ENCODE measurements at regions not wholly inside any gene's neighbourhood (a gene's known extent, or its start where the extent isn't known, plus 50 kb on each side); places are given as distances from the start of the nearest gene placed in this dataset.

DNA sequence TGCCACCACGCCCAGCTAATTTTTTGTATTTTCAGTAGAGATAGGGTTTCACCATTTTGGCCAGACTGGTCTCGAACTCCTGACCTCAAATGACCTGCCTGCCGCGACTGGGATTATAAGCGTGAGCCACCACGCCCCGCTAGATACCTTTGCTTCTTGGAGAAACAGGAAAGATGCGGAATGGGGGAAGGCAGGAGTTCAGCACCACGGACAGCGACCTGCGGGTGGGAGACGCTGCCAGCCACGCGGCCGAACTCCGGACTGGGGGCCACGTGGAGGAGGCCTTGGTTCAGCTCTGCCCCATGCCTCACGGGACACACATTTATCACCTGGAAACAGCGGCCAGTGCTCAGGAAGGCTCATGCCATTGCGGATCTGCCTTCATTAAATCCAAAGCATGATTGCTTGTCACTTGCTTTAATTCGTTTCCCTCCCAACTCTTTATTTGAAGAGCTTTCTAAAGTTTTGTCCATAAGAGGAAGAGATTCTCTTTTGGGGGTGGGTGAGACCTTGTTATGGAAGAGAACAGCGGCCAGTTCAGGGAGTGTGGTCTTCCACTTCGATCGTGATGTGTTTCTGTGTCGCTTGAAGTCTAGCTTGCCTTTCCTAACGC lies 219.9 kb downstream of the ENGASE start:
- intact Hi-C loops (cut with micrococcal nuclease), result no loop called here

DNA sequence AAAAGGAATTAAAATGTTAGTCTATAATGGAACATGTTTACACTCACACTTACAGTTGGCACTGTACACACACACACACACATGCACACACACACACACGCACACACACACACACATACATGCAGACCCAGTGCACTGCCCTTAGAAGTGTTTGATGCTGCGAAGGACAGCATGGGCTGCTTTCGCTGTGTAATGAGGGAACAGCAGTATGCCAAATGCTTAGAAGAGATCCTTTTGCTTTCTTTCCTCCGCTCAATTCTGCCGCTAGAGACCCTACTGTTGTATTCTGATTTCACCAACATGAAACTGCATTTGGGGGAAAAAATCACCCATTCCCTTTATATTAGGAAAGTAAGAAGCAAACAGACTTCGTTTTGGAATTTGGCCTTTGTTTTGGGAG lies 217.9 kb downstream of the ENGASE start:
- intact Hi-C loops (cut with micrococcal nuclease), result no loop called here

DNA sequence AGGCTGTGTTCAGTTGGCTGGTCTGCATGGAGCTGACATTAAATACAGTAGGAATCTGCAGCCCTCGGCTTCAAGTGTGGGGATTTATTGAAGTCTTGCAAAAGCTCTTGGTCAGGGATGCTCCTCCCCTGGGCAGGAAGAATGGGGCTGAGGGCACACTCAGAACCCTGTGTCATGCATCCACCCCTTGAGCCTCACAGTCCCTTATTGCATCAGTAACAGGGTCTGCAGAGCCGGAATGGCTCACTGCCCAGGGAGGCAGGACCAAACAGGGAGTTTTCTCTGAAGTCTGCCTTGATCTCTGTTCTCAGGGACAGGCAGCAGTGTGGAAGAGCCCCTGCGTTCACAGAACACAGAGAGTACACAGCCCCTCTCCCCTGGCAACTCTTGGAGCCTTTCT lies 216.8 kb downstream of the ENGASE start:
- intact Hi-C loops (cut with micrococcal nuclease), result no loop called here

DNA sequence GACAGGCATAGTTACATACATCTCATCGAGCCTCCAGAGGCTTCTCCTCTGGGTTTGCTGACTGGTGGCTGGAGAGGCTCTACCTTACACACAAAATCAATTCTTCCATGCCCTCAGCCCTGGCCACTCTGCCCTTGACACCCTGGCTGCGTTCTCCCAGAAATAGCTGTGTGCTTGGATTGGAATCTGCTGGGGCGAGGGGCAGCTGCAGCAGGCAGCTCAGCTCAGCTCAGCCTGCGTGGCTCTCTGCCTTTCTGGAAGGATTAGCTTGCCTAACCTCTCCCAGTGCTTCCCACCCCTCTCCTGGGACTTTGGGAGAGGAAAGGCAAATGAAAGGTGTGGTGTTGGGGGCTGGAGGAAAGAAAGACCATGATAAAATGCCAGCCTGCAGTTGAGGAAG lies 216.1 kb downstream of the ENGASE start:
- intact Hi-C loops (cut with micrococcal nuclease), result no loop called here

DNA sequence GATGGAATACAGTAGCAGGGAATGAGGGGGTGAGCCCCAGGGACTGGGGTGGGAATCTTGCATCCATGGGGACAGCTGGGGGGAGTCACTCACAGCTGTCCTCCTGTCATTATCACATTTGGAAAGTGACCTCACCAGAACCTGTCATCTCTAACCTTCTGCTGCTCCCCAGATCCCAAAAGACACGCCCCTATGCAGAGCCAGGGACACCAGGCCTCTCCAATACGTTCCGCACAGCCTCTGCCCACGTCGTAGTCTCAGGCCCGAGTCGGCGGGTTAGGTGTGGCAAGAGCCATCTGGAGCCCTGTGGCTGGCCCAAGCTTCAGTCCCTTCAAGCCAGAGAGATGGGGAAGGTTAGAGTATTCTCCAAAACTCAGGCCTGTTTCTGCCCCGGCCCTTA lies 214.3 kb downstream of the ENGASE start:
- intact Hi-C loops (cut with micrococcal nuclease), result no loop called here

DNA sequence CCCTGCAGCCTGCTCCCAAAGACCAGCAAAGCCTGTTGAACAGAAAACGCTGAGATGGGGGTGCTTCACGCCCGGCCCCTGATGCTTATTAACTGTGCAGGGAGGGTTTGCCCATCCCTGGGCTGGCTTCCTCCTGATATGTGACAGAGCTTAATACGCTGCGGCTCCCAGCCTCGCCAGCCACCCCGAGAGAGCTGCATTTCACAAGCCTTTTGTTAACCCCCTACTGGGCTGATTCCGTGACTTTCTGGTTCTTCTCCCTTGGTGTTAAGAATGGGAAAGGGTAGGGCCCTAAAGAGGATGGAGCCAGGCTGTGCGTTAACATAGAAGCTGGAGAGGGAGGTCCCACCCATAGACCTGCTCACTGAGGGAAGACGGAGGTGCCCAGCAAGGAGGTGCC lies 211.8 kb downstream of the ENGASE start:
- intact Hi-C loops (cut with micrococcal nuclease), result no loop called here

DNA sequence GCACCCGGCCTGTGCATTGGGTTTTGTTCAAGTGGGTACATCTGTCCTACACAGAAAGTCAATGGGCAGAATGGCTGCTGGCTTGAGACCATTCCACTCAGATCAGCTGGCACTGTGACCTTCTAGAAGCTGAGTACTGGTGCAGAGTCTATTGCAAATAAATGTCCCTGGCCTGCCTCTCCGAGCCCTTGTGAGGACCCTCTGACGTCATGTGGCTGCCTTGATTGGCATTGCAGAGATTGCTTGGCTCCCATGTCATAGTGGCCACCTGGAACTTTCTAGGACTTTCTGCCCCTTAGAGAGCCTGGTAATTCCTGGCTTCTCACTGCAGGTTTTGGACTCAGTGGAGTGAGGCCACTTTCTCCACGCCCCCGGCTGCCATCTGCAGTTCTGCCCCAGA lies 211.3 kb downstream of the ENGASE start:
- intact Hi-C loops (cut with micrococcal nuclease), result no loop called here

DNA sequence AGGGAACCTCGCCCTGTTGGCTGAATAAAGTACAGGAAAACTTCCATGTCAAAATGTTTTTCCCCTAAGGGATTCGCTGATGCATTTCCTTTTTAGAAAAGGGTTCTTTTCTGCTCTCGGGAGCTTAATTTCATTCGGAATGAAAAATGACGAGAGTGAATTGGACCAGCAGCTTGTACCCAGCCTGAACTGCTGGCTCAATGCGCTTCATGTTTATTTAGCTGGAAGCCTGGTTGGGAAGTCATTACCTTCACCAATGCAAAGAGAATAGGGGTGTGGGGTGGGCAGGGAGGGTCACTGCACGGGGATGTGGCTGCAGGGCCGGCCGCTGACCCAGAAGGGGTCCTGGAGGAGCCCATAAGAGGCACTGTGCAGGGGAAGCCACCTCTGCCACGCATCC lies 207.7 kb downstream of the ENGASE start:
- intact Hi-C loops (cut with micrococcal nuclease), result no loop called here

DNA sequence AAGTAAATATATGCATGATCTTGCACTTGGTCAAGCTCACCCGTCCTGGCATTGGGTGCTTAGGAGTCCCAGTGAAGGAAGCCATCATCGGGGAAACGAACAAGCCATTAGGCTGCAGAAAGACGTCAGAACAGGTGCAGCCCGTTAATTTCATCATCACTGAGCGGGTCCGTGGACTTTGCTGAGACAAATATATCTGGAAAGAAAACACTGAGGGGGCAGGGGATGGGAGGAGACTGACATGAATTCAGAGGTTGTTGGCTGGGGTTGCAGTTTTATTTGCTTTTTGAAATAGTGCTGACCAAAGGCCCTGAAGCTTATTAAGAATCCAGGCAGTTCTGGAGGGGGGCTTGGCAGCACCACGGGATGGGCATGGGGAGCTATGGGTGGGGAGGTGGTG lies 207.2 kb downstream of the ENGASE start:
- intact Hi-C loops (cut with micrococcal nuclease), result no loop called here

DNA sequence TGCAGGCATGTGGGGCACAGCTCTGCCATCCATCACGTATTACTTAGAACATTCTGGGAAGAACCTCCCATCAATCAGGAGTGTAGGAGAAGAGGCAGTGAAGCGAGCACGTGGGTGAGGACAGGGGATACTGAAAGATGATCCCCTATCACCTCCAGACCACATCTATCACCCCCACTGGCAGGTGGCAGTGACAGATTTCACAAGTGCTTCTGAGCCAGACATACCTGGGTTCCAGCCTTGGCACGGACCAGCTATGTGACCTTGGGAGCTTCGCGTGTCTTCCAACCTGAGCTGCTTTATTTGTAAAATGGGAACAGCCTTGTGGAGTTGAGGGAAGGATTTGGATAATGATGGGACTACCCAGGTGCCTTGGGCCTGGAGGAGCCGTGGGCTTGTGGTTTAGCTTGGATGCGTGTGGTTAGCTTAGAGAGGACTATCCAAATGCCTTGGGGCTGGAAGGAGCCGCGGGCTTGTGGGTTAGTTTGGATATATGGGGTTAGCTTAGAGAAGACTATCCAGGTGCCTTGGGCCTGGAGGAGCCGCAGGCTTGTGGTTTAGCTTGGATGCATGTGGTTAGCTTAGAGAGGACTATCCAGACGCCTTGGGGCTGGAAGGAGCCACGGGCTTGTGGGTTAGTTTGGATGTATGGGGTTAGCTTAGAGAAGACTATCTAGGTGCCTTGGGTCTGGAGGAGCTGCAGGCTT lies 206.4 kb downstream of the ENGASE start:
- intact Hi-C loops (cut with micrococcal nuclease), result no loop called here

DNA sequence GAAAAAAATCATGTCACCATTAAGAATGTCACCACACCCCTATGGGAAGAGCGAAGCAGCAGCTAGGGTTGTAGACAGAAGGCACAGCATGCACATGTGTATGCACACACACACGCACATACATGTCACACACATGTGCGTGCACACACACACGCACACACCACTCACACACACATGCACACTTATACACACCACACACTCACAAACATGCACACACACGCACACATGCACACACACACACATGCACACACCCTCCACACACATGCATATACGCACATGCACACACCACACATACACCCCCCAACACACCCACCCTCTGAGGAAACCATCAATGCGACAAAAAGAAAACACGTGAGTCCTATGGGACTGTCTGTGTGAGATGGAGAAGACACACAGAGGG lies 205.4 kb downstream of the ENGASE start:
- intact Hi-C loops (cut with micrococcal nuclease), result no loop called here

DNA sequence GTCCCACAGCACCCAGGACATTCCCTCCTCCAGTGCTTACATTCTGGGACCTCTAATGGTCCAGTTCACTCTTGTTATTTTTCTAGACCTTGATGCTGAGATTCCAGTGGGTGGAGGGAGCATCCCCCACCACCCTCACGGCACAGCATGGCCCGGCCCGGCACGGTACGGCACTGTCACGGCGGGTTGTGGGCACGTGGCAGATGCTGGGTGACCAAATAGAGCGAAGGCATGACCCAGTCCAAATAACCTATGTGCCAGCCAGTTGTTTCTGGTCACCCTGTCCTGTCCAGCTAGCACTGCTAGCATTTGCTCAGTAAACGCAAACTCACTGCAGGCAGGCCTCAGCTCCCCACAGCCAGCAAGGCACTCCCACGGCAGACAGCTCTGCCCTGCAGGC lies 204.7 kb downstream of the ENGASE start:
- intact Hi-C loops (cut with micrococcal nuclease), result no loop called here

DNA sequence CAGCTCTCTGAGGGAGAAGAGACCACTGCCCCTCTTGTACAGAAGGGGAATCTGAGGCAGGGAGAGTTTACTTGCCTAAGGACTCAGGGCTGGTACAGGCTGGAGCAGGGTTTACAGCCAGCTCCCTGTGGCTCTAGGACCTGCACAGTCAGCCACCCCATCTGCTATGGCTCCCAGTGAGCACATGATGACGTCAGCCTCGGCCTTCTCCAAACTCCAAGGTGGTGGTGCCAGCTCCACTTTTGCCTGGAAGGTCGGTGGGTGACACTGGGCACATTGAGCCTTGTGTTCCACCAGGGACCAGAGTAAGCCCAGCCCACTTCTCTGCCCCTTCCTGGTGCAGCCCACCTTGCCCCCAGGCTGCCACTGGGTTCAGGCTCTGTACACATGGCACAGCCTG lies 202.2 kb downstream of the ENGASE start:
- intact Hi-C loops (cut with micrococcal nuclease), result no loop called here

DNA sequence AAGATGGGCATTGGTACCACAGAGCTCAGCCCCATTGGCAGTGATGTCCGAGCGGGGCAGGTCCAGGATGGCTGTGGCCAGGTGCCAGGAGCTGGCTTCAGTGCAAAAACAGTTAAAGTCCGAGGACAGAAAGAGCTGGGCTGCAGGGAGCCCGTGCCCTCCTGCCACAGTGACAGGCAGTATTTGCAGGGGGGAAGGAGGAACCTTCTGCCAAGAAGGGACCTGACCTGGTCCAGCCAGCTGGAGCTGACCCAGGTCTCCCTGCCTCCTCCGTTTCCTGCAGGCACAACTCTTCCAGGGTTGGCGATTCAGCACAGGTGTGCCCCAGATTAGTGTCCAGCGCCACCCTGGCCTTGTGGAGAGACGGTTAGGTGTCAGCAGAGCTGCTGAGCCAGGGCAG lies 199.0 kb downstream of the ENGASE start:
- intact Hi-C loops (cut with micrococcal nuclease), result no loop called here

DNA sequence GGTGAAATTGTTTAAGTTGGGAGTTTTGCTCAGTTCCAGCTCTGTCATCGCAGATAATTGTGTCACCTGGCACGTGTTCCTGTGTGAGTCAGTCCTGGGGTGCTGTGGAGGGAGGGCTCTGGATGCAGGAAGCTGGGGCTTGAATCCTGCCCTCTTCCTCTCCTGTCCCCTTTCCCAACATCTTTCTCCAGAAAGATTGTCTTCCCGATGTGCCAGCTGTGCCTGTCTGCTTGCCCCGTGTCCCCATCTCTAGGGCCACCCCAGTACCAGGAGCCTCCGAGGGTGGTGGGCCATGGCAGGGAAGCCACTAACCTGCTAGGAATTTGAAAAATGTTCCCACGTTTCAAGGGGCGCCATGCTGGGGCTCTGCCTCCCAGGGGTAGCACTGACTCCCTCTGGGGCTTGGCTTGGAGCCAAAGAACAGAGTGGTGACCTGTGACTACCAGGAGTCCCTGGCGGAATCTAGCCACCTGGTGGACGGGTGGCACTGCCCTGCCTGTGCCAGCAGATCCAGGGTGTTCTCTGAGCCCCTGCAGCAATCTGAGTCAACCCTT lies 198.1 kb downstream of the ENGASE start:
- intact Hi-C loops (cut with micrococcal nuclease), result no loop called here

DNA sequence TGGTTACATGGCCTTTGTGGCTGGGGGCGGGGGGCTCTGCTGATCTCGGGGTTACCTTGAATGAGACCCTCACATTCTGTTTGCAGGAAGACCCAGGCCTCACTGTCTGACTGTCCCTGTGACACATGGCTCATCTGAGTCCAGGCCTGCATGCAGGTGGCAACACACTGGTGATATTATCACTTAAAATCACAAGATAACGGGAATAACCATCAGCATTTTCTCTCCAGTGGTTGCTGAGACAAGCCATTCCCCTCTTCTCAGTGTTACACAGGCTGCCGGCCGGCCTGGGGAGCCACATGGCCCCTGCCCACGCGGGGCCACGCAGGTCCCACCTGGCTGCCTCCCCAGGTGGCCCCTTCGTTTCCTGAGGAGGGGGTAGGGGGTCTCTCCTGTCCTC lies 197.6 kb downstream of the ENGASE start:
- intact Hi-C loops (cut with micrococcal nuclease), result no loop called here

DNA sequence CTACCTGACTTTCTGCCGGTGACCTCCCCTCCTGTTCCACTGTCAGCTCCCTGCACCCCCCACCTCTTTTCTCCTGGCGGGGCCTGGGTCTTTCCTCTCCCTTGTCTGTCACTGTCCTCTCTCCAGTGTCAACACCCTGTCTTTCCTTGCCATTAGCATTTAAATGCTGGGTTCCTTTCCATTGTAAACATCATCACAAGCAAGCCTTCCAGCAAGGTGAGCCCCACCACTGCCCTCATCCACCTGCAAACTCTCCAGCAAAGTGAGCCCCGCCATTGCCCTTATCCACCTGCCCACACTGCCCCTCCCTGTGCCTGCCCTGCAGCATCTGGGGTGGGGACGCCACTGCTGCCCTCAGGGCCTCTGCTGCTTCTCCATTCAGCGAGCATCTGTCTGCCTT lies 195.0 kb downstream of the ENGASE start:
- intact Hi-C loops (cut with micrococcal nuclease), result no loop called here

DNA sequence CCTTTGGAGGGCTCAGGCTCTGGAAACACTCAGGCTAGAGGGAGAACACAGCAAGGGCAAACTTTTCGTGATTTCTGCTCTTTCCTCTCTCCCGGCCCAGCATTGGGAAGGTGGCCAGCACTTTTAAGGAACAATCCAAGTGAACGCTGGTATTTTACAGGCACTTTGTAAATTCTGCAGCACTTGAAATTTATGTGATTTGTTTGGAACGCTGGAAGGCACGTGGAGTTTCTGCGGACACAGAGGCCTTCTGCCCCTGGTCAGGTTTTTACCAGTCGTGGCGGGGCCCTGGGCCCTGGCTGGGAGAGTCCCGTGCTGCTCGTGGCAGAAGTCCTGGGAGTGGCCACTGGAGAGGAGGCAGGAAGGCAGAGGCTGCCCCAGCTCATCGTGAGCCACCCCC lies 188.6 kb downstream of the ENGASE start:
- intact Hi-C loops (cut with micrococcal nuclease), result no loop called here

DNA sequence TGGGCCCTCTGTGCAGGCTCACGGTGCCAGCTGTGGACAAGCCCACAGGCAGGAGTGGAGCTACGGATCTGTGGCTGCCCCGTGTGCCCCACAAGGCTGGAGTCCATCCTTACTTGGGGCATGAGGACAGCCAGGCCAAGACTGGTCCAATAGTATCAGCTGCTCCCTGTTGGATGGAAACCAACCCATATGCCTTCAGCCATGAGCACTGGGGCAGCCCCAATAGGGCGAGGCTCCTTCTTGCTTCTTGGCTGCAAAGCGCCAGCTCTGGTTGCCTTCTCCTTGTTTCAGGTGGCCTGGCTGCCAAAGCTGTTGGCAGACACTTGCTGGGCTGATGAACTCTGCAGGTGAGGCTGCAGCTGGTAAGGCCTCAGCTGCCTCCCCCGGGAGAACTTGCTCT lies 188.0 kb downstream of the ENGASE start:
- intact Hi-C loops (cut with micrococcal nuclease), result no loop called here

DNA sequence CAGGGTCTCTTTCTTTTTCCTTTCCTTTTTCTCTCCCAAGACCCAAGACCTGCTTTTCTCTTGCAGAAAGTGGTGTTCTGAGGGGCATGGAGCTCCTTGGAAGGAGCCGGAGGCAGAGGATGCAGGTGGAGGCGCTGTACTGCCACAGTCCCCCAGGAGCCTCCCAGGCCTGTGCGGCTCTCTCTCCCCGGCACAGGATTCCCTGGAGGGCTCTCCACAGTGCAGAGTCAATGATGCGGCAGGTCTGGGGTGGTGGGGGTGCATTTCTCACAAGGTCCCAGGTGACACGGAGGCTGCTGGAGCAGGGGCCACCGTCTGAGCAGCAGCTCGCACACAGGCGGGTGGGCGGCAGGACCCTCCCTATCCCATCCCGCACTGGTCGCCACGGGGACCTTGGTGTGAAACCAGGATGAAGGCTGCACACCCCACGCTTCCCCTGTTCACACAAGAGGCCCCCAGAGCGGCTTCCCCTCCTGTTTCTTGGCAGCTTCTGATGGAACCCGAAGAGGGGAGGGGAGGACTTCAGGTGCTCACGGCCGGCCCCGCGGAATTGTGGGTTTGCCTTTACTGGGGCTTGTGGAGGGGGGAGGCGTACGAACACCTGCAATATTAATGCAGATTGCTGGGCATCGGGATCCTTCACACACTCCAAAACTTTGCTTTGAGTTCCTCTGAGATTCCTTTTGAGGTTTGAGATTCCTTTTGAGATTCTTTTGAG lies 186.9 kb downstream of the ENGASE start:
- intact Hi-C loops (cut with micrococcal nuclease), result no loop called here

DNA sequence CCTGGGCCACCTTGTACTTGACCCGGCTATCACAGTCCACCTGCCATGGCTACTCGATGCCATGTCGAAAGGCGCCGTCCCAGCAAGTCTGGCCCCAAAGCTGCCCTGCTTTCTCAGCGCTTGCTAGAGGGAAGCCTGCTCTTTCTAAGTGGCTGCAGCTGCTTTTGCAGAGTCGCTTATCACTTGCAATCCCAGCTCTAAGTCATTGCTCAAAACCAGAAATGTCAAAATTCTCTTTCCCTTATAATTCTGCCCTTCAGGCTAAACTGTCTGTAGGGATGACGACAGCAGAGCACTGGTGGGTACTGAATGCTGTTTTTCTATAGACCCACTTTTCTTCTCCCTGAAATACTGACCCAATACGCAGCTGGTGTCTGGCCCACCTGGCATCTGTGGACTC lies 184.2 kb downstream of the ENGASE start:
- intact Hi-C loops (cut with micrococcal nuclease), result no loop called here

DNA sequence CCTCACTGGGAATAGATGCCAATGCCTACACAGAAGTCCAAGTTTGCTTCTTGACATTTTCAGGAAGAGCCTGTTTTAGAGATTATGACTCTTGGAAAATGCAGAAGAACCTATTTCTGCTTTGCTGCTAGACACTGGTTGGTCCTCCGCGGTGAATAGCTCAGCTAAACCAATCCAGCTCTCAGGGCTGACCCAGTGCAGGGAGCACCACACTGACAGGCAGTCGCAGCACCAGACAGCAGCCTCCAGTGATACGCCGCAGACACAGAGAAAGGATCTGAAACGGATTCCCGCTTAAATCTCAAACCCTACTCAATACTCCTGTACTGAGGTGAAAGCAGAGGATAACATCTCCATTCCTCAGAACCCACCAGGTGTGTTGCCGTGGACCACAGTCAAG lies 183.4 kb downstream of the ENGASE start:
- intact Hi-C loops (cut with micrococcal nuclease), result no loop called here
